K562 (cell line): ENCODE measurements at regions not wholly inside any gene's neighbourhood (a gene's known extent, or its start where the extent isn't known, plus 50 kb on each side); places are given as distances from the start of the nearest gene placed in this dataset.

Experiments used
- ATAC-seq: fragments of 200-7000 bp; cut with Tn5 transposase; 3 replicates; pipeline ENCODE4 v1.9.1; 2020; ENCODE audit warnings: moderate library complexity
- BruUV-seq: library from RNA; stranded (reverse); fragments of 400-500 nt; replicated peaks from 2 replicates; lab custom pipeline; 2021; lab: Mats Ljungman, UMichigan
- CTCF ChIA-PET: fragments of 300-600 bp; formaldehyde crosslinking; extraction: SDS; loops from one replicate; lab custom pipeline; 2021; ENCODE audit warnings: low intra/inter-chr PET ratio; lab: Yijun Ruan, JAX
- POLR2A ChIA-PET: fragments of 300-600, 350-650 bp; sonication (Branson Sonifier 250); formaldehyde crosslinking; extraction: SDS; loops from one replicate; lab custom pipeline; 2021; ENCODE audit warnings: antibody characterized with exemption, inconsistent platforms; lab: Yijun Ruan, JAX
- DNase-seq, 4 experiments: peaks; one replicate each; pipeline versions ENCODE4 v3.0.0 to v3.0.0-alpha.2; 2011 to 2018; ENCODE audit warnings: low spot score in 3 of 4, mixed read lengths in 3 of 4; ENCODE audit errors: extremely low read depth in 1 of 4
- FAIRE-seq: peaks from 2 replicates; lab custom pipeline; 2011; peaks lifted over from hg19 to GRCh38; lab: Jason Lieb, UNC
- H2AFZ ChIP-seq: 2 replicates; pipeline ENCODE4 v1.6.0; 2011; ENCODE audit warnings: low read depth, low read length, control low read depth, inconsistent platforms
- H3K27ac ChIP-seq: fragments of 200-600 bp; 3 replicates; pipeline ENCODE4 v1.8.0; 2011; ENCODE audit warnings: low read depth, mild to moderate bottlenecking, control low read depth, inconsistent platforms, low read length, moderate library complexity, mixed read lengths; ENCODE audit errors: extremely low read depth
- H3K27me3 ChIP-seq, 2 experiments: fragments of 300-600 bp in 1 of 2; 2 replicates in 1 of 2; 3 replicates in 1 of 2; pipeline versions ENCODE4 v1.6.0 to v1.8.0; 2011; ENCODE audit warnings: inconsistent platforms in 2 of 2, low read length in 2 of 2, mild to moderate bottlenecking in 1 of 2, mixed read lengths in 1 of 2, moderate library complexity in 1 of 2; ENCODE audit not compliant: control insufficient read depth in 2 of 2, insufficient read depth in 2 of 2
- H3K36me3 ChIP-seq: fragments of 300-600 bp; 3 replicates; pipeline ENCODE4 v1.8.0; 2011; ENCODE audit warnings: mild to moderate bottlenecking, low read length, inconsistent platforms; ENCODE audit not compliant: control insufficient read depth, insufficient read depth
- H3K4me1 ChIP-seq, 2 experiments: fragments of 200-600 bp in 1 of 2; replicated peaks in 1 of 2; 2 replicates in 1 of 2; 3 replicates in 1 of 2; pipeline versions ENCODE4 v1.5.1 to v1.8.0; 2011; ENCODE audit warnings: inconsistent platforms in 2 of 2, low read length in 2 of 2, mild to moderate bottlenecking in 1 of 2, mixed read lengths in 1 of 2, moderate library complexity in 1 of 2; ENCODE audit not compliant: control insufficient read depth in 2 of 2, insufficient read depth in 2 of 2
- H3K4me2 ChIP-seq: 2 replicates; pipeline ENCODE4 v1.6.1; 2011; ENCODE audit warnings: low read length, control low read depth, inconsistent platforms, mixed read lengths; ENCODE audit not compliant: insufficient read depth
- H3K4me3 ChIP-seq: fragments of 200-600 bp; sonication (generic), shearing (Covaris generic); 2 replicates; pipeline ENCODE4 v1.5.1; 2016; ENCODE audit warnings: control low read depth, inconsistent platforms
- H3K79me2 ChIP-seq: fragments of 200-600 bp; 3 replicates; pipeline ENCODE4 v1.8.0; 2011; ENCODE audit warnings: low read length, inconsistent platforms; ENCODE audit not compliant: control insufficient read depth, insufficient read depth
- H3K9ac ChIP-seq, 2 experiments: 2 replicates each; pipeline versions ENCODE4 v1.6.0 to v1.6.1; 2011; ENCODE audit warnings: low read depth in 2 of 2, low read length in 2 of 2, control low read depth in 1 of 2, inconsistent platforms in 1 of 2, mild to moderate bottlenecking in 1 of 2, mixed read lengths in 1 of 2; ENCODE audit not compliant: insufficient read depth in 1 of 2
- H3K9me1 ChIP-seq: one replicate; pipeline ENCODE4 v1.6.0; 2011; ENCODE audit warnings: inconsistent platforms, mild to moderate bottlenecking, low read length, moderate library complexity; ENCODE audit not compliant: control insufficient read depth, insufficient read depth
- H3K9me3 ChIP-seq: replicated peaks from 2 replicates; pipeline ENCODE4 v1.5.1; 2011; ENCODE audit warnings: low read depth, low read length, inconsistent platforms; ENCODE audit not compliant: control insufficient read depth, insufficient read depth
- H4K20me1 ChIP-seq: replicated peaks from 2 replicates; pipeline ENCODE4 v1.6.1; 2011; ENCODE audit warnings: low read length, inconsistent platforms, mixed read lengths; ENCODE audit not compliant: control insufficient read depth, insufficient read depth
- CREB1 ChIP-seq, 2 experiments: sonication (generic) in 1 of 2; formaldehyde crosslinking in 1 of 2; IDR thresholded peaks; 2 replicates each; pipeline versions ENCODE4 v1.6.1 to v1.8.0; 2012 to 2022; ENCODE audit warnings: inconsistent platforms in 1 of 2, mild to moderate bottlenecking in 1 of 2, missing genetic modification reagents in 1 of 2, moderate library complexity in 1 of 2
- FOXJ2 ChIP-seq: fragments of 200-800 bp; sonication (Bioruptor generic); IDR thresholded peaks from 2 replicates; pipeline ENCODE4 v1.6.1; 2016; ENCODE audit warnings: missing genetic modification characterization, missing compliant biosample characterization
- HCFC1 ChIP-seq: IDR thresholded peaks from 2 replicates; pipeline ENCODE4 v1.6.1; 2012; ENCODE audit warnings: low read depth, low read length, improper control_type of control experiment
- KDM2B ChIP-seq: fragments of 250-450 bp; sonication (Bioruptor Pico); IDR thresholded peaks from 2 replicates; pipeline ENCODE4 v1.8.0; 2021; ENCODE audit warnings: mild to moderate bottlenecking, moderate library complexity
- MYC ChIP-seq, 2 experiments: fragments of 250-450 bp in 1 of 2; sonication (Bioruptor Pico) in 1 of 2; IDR thresholded peaks; 2 replicates each; pipeline versions ENCODE4 v1.5.1 to v1.6.1; 2012 to 2021; ENCODE audit warnings: low read depth in 2 of 2, borderline replicate concordance in 1 of 2, improper control_type of control experiment in 1 of 2, low read length in 1 of 2, mild to moderate bottlenecking in 1 of 2, moderate library complexity in 1 of 2
- PML ChIP-seq: IDR thresholded peaks from 2 replicates; pipeline ENCODE4 v1.6.1; 2012; ENCODE audit warnings: low read length, inconsistent platforms
- RHOXF2B ChIP-seq: fragments of 250-450 bp; sonication (Bioruptor Pico); conservative IDR thresholded peaks from 2 replicates; pipeline ENCODE4 v1.5.1; 2021
- SIRT6 ChIP-seq: IDR thresholded peaks from one replicate; pipeline ENCODE4 v1.6.1; 2012; ENCODE audit warnings: low read depth, mild to moderate bottlenecking, control low read depth, inconsistent platforms, low read length, moderate library complexity
- STAT5B ChIP-seq: fragments of 250-450 bp; sonication (Bioruptor Pico); IDR thresholded peaks from 2 replicates; pipeline ENCODE4 v1.8.0; 2021; ENCODE audit warnings: mild to moderate bottlenecking, inconsistent platforms
- ZC3H11A ChIP-seq: IDR thresholded peaks from 2 replicates; pipeline ENCODE4 v1.6.1; 2012; ENCODE audit warnings: low read depth, low read length, improper control_type of control experiment
- ZNF165 ChIP-seq: fragments of 250-450 bp; sonication (Bioruptor Pico); IDR thresholded peaks from 2 replicates; pipeline ENCODE4 v1.4.0; 2020; ENCODE audit warnings: borderline replicate concordance
- ZSCAN29 ChIP-seq: fragments of 450-650 bp; IDR thresholded peaks from 2 replicates; pipeline ENCODE4 v1.6.1; 2017
- WGBS: fragments of 100-300 bp; shearing (Covaris generic); methylation state at CpG from one replicate; pipeline ENCODE4 v1.1.6; 2016; ENCODE audit warnings: low coverage, mixed read lengths; ENCODE audit not compliant: insufficient coverage; ENCODE audit errors: missing lambda C conversion rate; 5-methylcytosine and 5-hydroxymethylcytosine counted together
- in situ Hi-C: fragments of 300-500 bp; cut with MboI; formaldehyde crosslinking; loops from 4 replicates; pipeline ENCODE4 v1.15.0; 2018; ENCODE audit warnings: inconsistent platforms, mixed read lengths
- intact Hi-C: fragments of 100-400 bp; cut with micrococcal nuclease; formaldehyde crosslinking; loops from 2 replicates; pipeline ENCODE4 v1.14.2; 2022
- TF ChIP-seq, protein P1 (sequence below): sonication (generic); formaldehyde crosslinking; IDR thresholded peaks from 2 replicates; pipeline ENCODE4 v1.8.0; 2022; ENCODE audit warnings: mild to moderate bottlenecking, missing genetic modification reagents
- TF ChIP-seq, protein P2 (sequence below): IDR thresholded peaks from 2 replicates; pipeline ENCODE4 v1.6.1; 2014; ENCODE audit warnings: antibody characterized with exemption
- TF ChIP-seq, protein P3 (sequence below), 2 experiments: fragments of 250-450 bp in 1 of 2; fragments of 450-650 bp in 1 of 2; sonication (Bioruptor Pico) in 1 of 2; IDR thresholded peaks; 2 replicates each; pipeline versions ENCODE4 v1.6.1 to v1.8.0; 2016 to 2021; ENCODE audit warnings: mild to moderate bottlenecking in 2 of 2, moderate library complexity in 2 of 2, missing compliant biosample characterization in 1 of 2, missing genetic modification characterization in 1 of 2

DNA sequence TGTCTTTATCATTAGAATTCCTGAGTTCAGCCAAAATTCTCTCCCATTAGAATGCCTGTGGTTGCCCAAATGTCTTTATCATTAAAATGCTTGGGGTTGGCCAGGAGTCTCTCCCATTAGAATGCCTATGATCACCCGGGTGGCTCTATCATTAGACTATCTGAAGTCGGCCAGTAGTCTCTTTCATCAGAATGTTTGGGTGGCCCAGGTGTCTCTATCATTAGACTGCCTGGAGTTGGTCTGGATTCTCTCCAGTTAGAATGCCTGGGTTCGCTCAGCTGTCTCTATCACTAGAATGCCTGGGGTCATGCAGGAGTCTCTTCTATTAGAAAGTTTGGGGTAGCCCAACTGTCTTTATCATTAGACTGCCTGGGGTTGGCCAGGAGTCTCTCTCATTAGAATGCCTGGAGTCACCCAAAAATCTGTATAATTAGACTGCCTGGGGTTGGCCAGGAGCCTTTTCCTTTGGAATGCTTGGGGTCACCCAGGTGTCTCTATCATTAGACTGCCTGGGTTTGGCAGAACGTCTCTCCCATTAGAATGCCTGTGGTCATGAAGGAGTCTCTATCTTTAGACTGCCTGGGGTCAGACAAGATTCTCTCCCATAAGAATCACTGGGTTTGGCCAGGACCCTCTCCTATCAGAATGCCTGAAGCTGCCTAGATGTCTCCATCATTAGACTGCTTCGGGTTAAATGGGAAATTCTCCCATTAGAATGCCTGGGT, 1478.3 kb downstream of the UQCRFS1 start:
- BruUV-seq, result no TSS peak
- no peak overlapping the region for H3K9ac ChIP-seq
- no peak overlapping the region for H3K4me2 ChIP-seq
- FAIRE-seq (no peak), ATAC-seq (no peak), DNase-seq (no peak)
- H3K27me3 ChIP-seq, result no peaks in the 10 kb centered on the region
- H2AFZ ChIP-seq, result no peak overlapping the region
- intact Hi-C loops, result no loop called here
- no peaks in the 10 kb centered on the region for H3K36me3 ChIP-seq
- 27% methylated on average over 5 of the region's 5 CpGs for WGBS
- no peaks in the 10 kb centered on the region for H3K9me1 ChIP-seq
- no peak overlapping the region for H3K27ac ChIP-seq
- no peaks in the 10 kb centered on the region for H3K9me3 ChIP-seq
- ChIA-PET CTCF (no interaction called here), POLR2A (no interaction called here)
- in situ Hi-C loops, result no loop called here
- no peak overlapping the region for H3K4me3 ChIP-seq
- no peaks in the 10 kb centered on the region for H3K79me2 ChIP-seq
- no peaks in the 10 kb centered on the region for H4K20me1 ChIP-seq
- H3K4me1 ChIP-seq, result no peaks in the 10 kb centered on the region
- no peak for TF ChIP-seq STAT5B (CRISPR knock-in tag)
- no peak for TF ChIP-seq SIRT6
- no peak for TF ChIP-seq HCFC1
- TF ChIP-seq RHOXF2B (CRISPR knock-in tag), result no peak
- TF ChIP-seq, protein P1, sequence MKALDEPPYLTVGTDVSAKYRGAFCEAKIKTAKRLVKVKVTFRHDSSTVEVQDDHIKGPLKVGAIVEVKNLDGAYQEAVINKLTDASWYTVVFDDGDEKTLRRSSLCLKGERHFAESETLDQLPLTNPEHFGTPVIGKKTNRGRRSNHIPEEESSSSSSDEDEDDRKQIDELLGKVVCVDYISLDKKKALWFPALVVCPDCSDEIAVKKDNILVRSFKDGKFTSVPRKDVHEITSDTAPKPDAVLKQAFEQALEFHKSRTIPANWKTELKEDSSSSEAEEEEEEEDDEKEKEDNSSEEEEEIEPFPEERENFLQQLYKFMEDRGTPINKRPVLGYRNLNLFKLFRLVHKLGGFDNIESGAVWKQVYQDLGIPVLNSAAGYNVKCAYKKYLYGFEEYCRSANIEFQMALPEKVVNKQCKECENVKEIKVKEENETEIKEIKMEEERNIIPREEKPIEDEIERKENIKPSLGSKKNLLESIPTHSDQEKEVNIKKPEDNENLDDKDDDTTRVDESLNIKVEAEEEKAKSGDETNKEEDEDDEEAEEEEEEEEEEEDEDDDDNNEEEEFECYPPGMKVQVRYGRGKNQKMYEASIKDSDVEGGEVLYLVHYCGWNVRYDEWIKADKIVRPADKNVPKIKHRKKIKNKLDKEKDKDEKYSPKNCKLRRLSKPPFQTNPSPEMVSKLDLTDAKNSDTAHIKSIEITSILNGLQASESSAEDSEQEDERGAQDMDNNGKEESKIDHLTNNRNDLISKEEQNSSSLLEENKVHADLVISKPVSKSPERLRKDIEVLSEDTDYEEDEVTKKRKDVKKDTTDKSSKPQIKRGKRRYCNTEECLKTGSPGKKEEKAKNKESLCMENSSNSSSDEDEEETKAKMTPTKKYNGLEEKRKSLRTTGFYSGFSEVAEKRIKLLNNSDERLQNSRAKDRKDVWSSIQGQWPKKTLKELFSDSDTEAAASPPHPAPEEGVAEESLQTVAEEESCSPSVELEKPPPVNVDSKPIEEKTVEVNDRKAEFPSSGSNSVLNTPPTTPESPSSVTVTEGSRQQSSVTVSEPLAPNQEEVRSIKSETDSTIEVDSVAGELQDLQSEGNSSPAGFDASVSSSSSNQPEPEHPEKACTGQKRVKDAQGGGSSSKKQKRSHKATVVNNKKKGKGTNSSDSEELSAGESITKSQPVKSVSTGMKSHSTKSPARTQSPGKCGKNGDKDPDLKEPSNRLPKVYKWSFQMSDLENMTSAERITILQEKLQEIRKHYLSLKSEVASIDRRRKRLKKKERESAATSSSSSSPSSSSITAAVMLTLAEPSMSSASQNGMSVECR (CRISPR knock-in tag), result no peak
- TF ChIP-seq, protein P2, sequence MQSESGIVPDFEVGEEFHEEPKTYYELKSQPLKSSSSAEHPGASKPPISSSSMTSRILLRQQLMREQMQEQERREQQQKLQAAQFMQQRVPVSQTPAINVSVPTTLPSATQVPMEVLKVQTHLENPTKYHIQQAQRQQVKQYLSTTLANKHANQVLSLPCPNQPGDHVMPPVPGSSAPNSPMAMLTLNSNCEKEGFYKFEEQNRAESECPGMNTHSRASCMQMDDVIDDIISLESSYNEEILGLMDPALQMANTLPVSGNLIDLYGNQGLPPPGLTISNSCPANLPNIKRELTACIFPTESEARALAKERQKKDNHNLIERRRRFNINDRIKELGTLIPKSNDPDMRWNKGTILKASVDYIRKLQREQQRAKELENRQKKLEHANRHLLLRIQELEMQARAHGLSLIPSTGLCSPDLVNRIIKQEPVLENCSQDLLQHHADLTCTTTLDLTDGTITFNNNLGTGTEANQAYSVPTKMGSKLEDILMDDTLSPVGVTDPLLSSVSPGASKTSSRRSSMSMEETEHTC, result no peak
- TF ChIP-seq FOXJ2 (tag), result no peak
- TF ChIP-seq ZSCAN29, result no peak
- TF ChIP-seq, protein P3, sequence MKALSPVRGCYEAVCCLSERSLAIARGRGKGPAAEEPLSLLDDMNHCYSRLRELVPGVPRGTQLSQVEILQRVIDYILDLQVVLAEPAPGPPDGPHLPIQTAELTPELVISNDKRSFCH (CRISPR knock-in tag; IDR thresholded peaks at IDR 0.05), result no peak
- TF ChIP-seq, protein P3 (tag; IDR thresholded peaks at IDR 0.05), result no peak
- TF ChIP-seq ZNF165 (CRISPR knock-in tag), result no peak
- no peak for TF ChIP-seq KDM2B (CRISPR knock-in tag)
- TF ChIP-seq CREB1 (IDR thresholded peaks at IDR 0.05), result no peak
- no peak for TF ChIP-seq CREB1 (CRISPR knock-in tag; IDR thresholded peaks at IDR 0.05)
- TF ChIP-seq ZC3H11A, result no peak
- TF ChIP-seq PML, result no peak
- no peak for TF ChIP-seq MYC (IDR thresholded peaks at IDR 0.05; ENCODE audit: low read depth, low read length)
- no peak for TF ChIP-seq MYC (CRISPR knock-in tag; IDR thresholded peaks at IDR 0.05; ENCODE audit: borderline replicate concordance, low read depth)
